NT2/D1 (cell line): ENCODE measurements at regions not wholly inside any gene's neighbourhood (a gene's known extent, or its start where the extent isn't known, plus 50 kb on each side); places are given as distances from the start of the nearest gene placed in this dataset.
"Not testable (repeated sequence)": the region's sequence is repeated elsewhere in the genome, so short reads cannot be mapped to it uniquely, and the experiment has no call there.

Experiments used
- DNase-seq: peaks from one replicate; pipeline ENCODE4 v3.0.0-alpha.2; 2011; ENCODE audit warnings: low read depth, low spot score
- H3K27me3 ChIP-seq: 2 replicates; pipeline ENCODE4 v1.6.0; 2011; ENCODE audit warnings: mild to moderate bottlenecking; ENCODE audit not compliant: insufficient read length, insufficient read depth
- H3K36me3 ChIP-seq: 2 replicates; pipeline ENCODE4 v1.6.1; 2011; ENCODE audit warnings: mild to moderate bottlenecking, low read length, mixed read lengths; ENCODE audit not compliant: insufficient read depth, insufficient read length
- H3K4me1 ChIP-seq: 2 replicates; pipeline ENCODE4 v1.5.1; 2011; ENCODE audit not compliant: insufficient read depth, insufficient read length
- H3K4me3 ChIP-seq: 2 replicates; pipeline ENCODE4 v1.5.1; 2011; ENCODE audit warnings: low read depth; ENCODE audit not compliant: insufficient read length
- H3K9ac ChIP-seq: 2 replicates; pipeline ENCODE4 v1.6.0; 2011; ENCODE audit warnings: low read depth; ENCODE audit not compliant: insufficient read length
- H3K9me3 ChIP-seq: 2 replicates; pipeline ENCODE4 v1.5.1; 2011; ENCODE audit warnings: mild to moderate bottlenecking, low read length; ENCODE audit not compliant: insufficient read depth
- SUZ12 ChIP-seq: IDR thresholded peaks from 2 replicates; pipeline ENCODE4 v1.6.1; 2011; ENCODE audit not compliant: insufficient read length, insufficient read depth; ENCODE audit errors: extremely low read depth
- YY1 ChIP-seq: IDR thresholded peaks from 2 replicates; pipeline ENCODE4 v1.6.1; 2011; ENCODE audit not compliant: insufficient read length, insufficient read depth
- ZNF274 ChIP-seq: IDR thresholded peaks from 2 replicates; pipeline ENCODE4 v1.6.1; 2011; ENCODE audit warnings: mild to moderate bottlenecking, low read depth, low read length

GRCh38 chr9:22645893-22646292 is 199.3 kb downstream of the DMRTA1 start:
- Histone ChIP-seq H3K9ac (no peak overlapping the region), H3K27me3 (no peaks in the 10 kb centered on the region), H3K4me3 (no peak overlapping the region), H3K36me3 (no peaks in the 10 kb centered on the region), H3K4me1 (no peaks in the 10 kb centered on the region), H3K9me3 (no peaks in the 10 kb centered on the region)
- DNase-seq = no peak
- TF ChIP-seq SUZ12 = no peak
- TF ChIP-seq ZNF274 = no peak
- TF ChIP-seq YY1 = no peak

- H3K9ac ChIP-seq = no peak overlapping the region
- no peaks in the 10 kb centered on the region for H3K27me3 ChIP-seq
- no peak for DNase-seq
- no peak for TF ChIP-seq ZNF274
- no peak for TF ChIP-seq YY1
- TF ChIP-seq SUZ12 = no peak
- no peak overlapping the region for H3K4me3 ChIP-seq
- no peaks in the 10 kb centered on the region for H3K9me3 ChIP-seq
- H3K4me1 ChIP-seq = no peaks in the 10 kb centered on the region
- H3K36me3 ChIP-seq = no peaks in the 10 kb centered on the region
Observed at GRCh38 chr9:22649384-22649783, 202.8 kb downstream of the DMRTA1 start.

- Histone ChIP-seq H3K4me1 (no peaks in the 10 kb centered on the region), H3K9me3 (no peaks in the 10 kb centered on the region)
- TF ChIP-seq ZNF274 (no peak), SUZ12 (no peak), YY1 (no peak)
Observed at GRCh38 chr9:22650145-22650544, 203.5 kb downstream of the DMRTA1 start.

GRCh38 chr9:22650946-22651345 is 204.3 kb downstream of the DMRTA1 start:
- no peaks in the 10 kb centered on the region for H3K27me3 ChIP-seq
- no peak for DNase-seq
- H3K36me3 ChIP-seq = no peaks in the 10 kb centered on the region
- H3K9ac ChIP-seq = no peak overlapping the region
- no peaks in the 10 kb centered on the region for H3K9me3 ChIP-seq
- H3K4me1 ChIP-seq = no peaks in the 10 kb centered on the region
- TF ChIP-seq SUZ12 = no peak
- no peak for TF ChIP-seq ZNF274
- TF ChIP-seq YY1 = no peak
- no peak overlapping the region for H3K4me3 ChIP-seq

More at GRCh38 chr9:22650145-22650544, 203.5 kb downstream of the DMRTA1 start:
- no peak overlapping the region for H3K4me3 ChIP-seq
- no peaks in the 10 kb centered on the region for H3K36me3 ChIP-seq
- DNase-seq = no peak
- no peaks in the 10 kb centered on the region for H3K27me3 ChIP-seq
- H3K9ac ChIP-seq = no peak overlapping the region

- Histone ChIP-seq H3K4me1 (no peaks in the 10 kb centered on the region), H3K27me3 (no peaks in the 10 kb centered on the region), H3K9me3 (no peaks in the 10 kb centered on the region), H3K9ac (no peak overlapping the region), H3K4me3 (no peak overlapping the region), H3K36me3 (no peaks in the 10 kb centered on the region)
- no peak for DNase-seq
- TF ChIP-seq ZNF274 (no peak), YY1 (no peak), SUZ12 (no peak)
Observed at GRCh38 chr9:22654833-22655232, 208.2 kb downstream of the DMRTA1 start.

- TF ChIP-seq YY1 (no peak), ZNF274 (no peak)
- Histone ChIP-seq H3K36me3 (no peaks in the 10 kb centered on the region), H3K9me3 (no peaks in the 10 kb centered on the region), H3K4me1 (no peaks in the 10 kb centered on the region), H3K27me3 (no peaks in the 10 kb centered on the region), H3K9ac (no peak overlapping the region), H3K4me3 (no peak overlapping the region)
- no peak for DNase-seq
Observed at GRCh38 chr9:22657713-22658112, 211.1 kb downstream of the DMRTA1 start.

- not testable (repeated sequence) for H3K9ac ChIP-seq, H3K9me3 ChIP-seq, H3K4me3 ChIP-seq, H3K27me3 ChIP-seq, H3K4me1 ChIP-seq, H3K36me3 ChIP-seq, DNase-seq
Observed at GRCh38 chr9:22658484-22658883, 211.9 kb downstream of the DMRTA1 start.

GRCh38 chr9:22682536-22682935 is 235.9 kb downstream of the DMRTA1 start:
- H3K4me1 ChIP-seq = no peaks in the 10 kb centered on the region
- DNase-seq = no peak
- peaks cover 4% of the 10 kb centered on the region; the same call in 1 of the 2 replicates for H3K9me3 ChIP-seq
- H3K36me3 ChIP-seq = no peaks in the 10 kb centered on the region
- H3K9ac ChIP-seq = no peak overlapping the region
- H3K27me3 ChIP-seq = no peaks in the 10 kb centered on the region
- TF ChIP-seq ZNF274 = no peak
- no peak for TF ChIP-seq YY1
- no peak for TF ChIP-seq SUZ12
- no peak overlapping the region for H3K4me3 ChIP-seq
